Adrenal gland (tissue), 5 donors: ENCODE measurements at regions not wholly inside any gene's neighbourhood (a gene's known extent, or its start where the extent isn't known, plus 50 kb on each side); places are given as distances from the start of the nearest gene placed in this dataset.

Experiments used
- CTCF ChIP-seq, 6 experiments: fragments of 450-650 bp in 4 of 6; fragments of 200-600 bp in 2 of 6; sonication (generic) in 1 of 6; IDR thresholded peaks; 1 replicate in 5 of 6; 2 replicates in 1 of 6; pipeline versions ENCODE4 v1.5.1 to v1.8.0; 2016 to 2021; ENCODE audit warnings: antibody characterized with exemption in 6 of 6, mild to moderate bottlenecking in 2 of 6, moderate library complexity in 1 of 6
- POLR2A ChIP-seq, 2 donors: fragments of 450-650 bp; IDR thresholded peaks; one replicate each; pipeline ENCODE4 v1.6.1; 2017; ENCODE audit warnings: antibody characterized with exemption in 2 of 2, mild to moderate bottlenecking in 2 of 2, moderate library complexity in 1 of 2
- donor health status: DM: no; HTN: no; CAD: no.

DNA sequence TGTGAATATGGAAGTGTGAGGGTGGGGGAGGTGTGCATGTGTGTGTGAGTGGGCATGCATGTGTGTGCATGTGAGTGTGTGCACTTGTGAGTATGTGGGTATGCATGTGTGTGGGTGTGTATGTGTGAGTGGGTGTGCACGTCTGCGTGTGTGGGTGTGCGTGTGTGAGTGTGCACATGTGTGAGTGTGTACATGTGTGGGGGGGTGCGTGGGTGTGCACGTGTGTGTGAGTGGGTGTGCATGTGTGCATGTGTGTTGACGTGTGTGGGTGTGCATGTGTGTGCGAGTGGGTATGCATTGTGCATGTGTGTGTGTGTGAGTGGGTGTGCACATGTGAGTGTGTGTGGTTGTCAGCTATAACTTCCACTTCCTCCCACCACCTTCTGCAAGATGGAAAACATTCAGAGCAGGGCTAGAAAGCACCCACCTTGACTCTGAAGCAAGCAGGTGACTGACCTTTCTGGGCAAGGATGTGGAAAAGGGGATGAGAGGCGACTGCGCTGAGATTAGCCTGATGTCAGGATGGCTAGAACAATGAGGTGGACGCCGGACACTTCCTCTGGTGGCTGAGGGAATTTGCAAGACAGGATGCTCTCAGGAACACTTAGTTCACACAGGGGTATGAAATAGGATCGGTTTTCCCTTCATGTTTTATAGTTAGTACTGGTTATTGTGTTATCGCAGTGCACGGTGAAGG is 103.6 kb downstream of the ACKR3 start:
- TF ChIP-seq CTCF (IDR thresholded peaks at IDR 0.05) (no peak), POLR2A (IDR thresholded peaks at IDR 0.05) (no peak)
